H9 (cell line): ENCODE measurements at regions not wholly inside any gene's neighbourhood (a gene's known extent, or its start where the extent isn't known, plus 50 kb on each side); places are given as distances from the start of the nearest gene placed in this dataset.
"Not testable (repeated sequence)": the region's sequence is repeated elsewhere in the genome, so short reads cannot be mapped to it uniquely, and the experiment has no call there.

Experiments
- DNase-seq: peaks from one replicate; pipeline ENCODE4 v3.0.0-alpha.2; 2017
- H2AFZ ChIP-seq: one replicate; pipeline ENCODE4 v1.6.1; 2013; ENCODE audit warnings: mild to moderate bottlenecking, low read length, control low read depth, moderate library complexity
- H2AK5ac ChIP-seq: 2 replicates; pipeline ENCODE4 v1.6.1; 2013; ENCODE audit warnings: low read length, control low read depth, mixed read lengths; ENCODE audit not compliant: insufficient read length
- H2BK120ac ChIP-seq: one replicate; pipeline ENCODE4 v1.6.1; 2013; ENCODE audit warnings: low read depth, mild to moderate bottlenecking, low read length, control low read depth, inconsistent platforms; ENCODE audit not compliant: poor library complexity, severe bottlenecking
- H2BK12ac ChIP-seq: 2 replicates; pipeline ENCODE4 v1.6.1; 2013; ENCODE audit warnings: low read length, control low read depth, mixed read lengths, low read depth; ENCODE audit not compliant: insufficient read length
- H2BK15ac ChIP-seq: 2 replicates; pipeline ENCODE4 v1.6.1; 2013; ENCODE audit warnings: low read depth, low read length, control low read depth
- H2BK20ac ChIP-seq: one replicate; pipeline ENCODE4 v1.6.1; 2013; ENCODE audit warnings: low read depth, mild to moderate bottlenecking, low read length, control low read depth, inconsistent platforms; ENCODE audit not compliant: poor library complexity, severe bottlenecking
- H2BK5ac ChIP-seq: 2 replicates; pipeline ENCODE4 v1.6.1; 2013; ENCODE audit warnings: low read length, control low read depth, mixed read lengths; ENCODE audit not compliant: insufficient read length
- H3K14ac ChIP-seq: 2 replicates; pipeline ENCODE4 v1.6.1; 2013; ENCODE audit warnings: low read length, control low read depth; ENCODE audit not compliant: insufficient read depth
- H3K18ac ChIP-seq: 2 replicates; pipeline ENCODE4 v1.6.1; 2013; ENCODE audit warnings: low read depth, mild to moderate bottlenecking, mixed read lengths, low read length, control low read depth; ENCODE audit not compliant: insufficient read length
- H3K23ac ChIP-seq: 2 replicates; pipeline ENCODE4 v1.6.1; 2013; ENCODE audit warnings: low read length, control low read depth, mixed read lengths, low read depth; ENCODE audit not compliant: insufficient read length
- H3K23me2 ChIP-seq: 2 replicates; pipeline ENCODE4 v1.6.1; 2013; ENCODE audit warnings: low read depth, mild to moderate bottlenecking, mixed read lengths, low read length, control low read depth; ENCODE audit not compliant: insufficient read length, poor library complexity, severe bottlenecking
- H3K27ac ChIP-seq: 2 replicates; pipeline ENCODE4 v1.5.1; 2013; ENCODE audit warnings: low read length, control low read depth, mixed read lengths, low read depth; ENCODE audit not compliant: insufficient read length
- H3K27me3 ChIP-seq: 2 replicates; pipeline ENCODE4 v1.6.1; 2013; ENCODE audit warnings: low read length, control low read depth, inconsistent platforms; ENCODE audit not compliant: insufficient read depth
- H3K4ac ChIP-seq: 2 replicates; pipeline ENCODE4 v1.6.1; 2013; ENCODE audit warnings: low read depth, mild to moderate bottlenecking, control low read depth, inconsistent platforms, low read length, moderate library complexity
- H3K4me1 ChIP-seq: 2 replicates; pipeline ENCODE4 v1.6.1; 2013; ENCODE audit warnings: low read length, control low read depth, inconsistent platforms; ENCODE audit not compliant: insufficient read depth
- H3K4me2 ChIP-seq: 2 replicates; pipeline ENCODE4 v1.6.1; 2013; ENCODE audit warnings: low read length, control low read depth, mixed read lengths; ENCODE audit not compliant: insufficient read length, insufficient read depth
- H3K56ac ChIP-seq: 2 replicates; pipeline ENCODE4 v1.6.1; 2013; ENCODE audit warnings: low read depth, mild to moderate bottlenecking, mixed read lengths, low read length, control low read depth; ENCODE audit not compliant: insufficient read length
- H3K79me1 ChIP-seq: 2 replicates; pipeline ENCODE4 v1.6.1; 2013; ENCODE audit warnings: low read depth, mild to moderate bottlenecking, moderate library complexity, low read length, control low read depth, inconsistent platforms; ENCODE audit not compliant: insufficient read depth, poor library complexity, severe bottlenecking
- H3K79me2 ChIP-seq: 2 replicates; pipeline ENCODE4 v1.6.1; 2013; ENCODE audit warnings: low read length, control low read depth, inconsistent platforms; ENCODE audit not compliant: insufficient read depth
- H3K9ac ChIP-seq: 2 replicates; pipeline ENCODE4 v1.6.1; 2013; ENCODE audit warnings: low read length, control low read depth, mixed read lengths; ENCODE audit not compliant: insufficient read length; ENCODE audit errors: extremely low read depth
- H3K9me3 ChIP-seq: one replicate; pipeline ENCODE4 v1.6.1; 2013; ENCODE audit warnings: low read depth, low read length, inconsistent platforms; ENCODE audit not compliant: control insufficient read depth
- H3T11ph ChIP-seq: one replicate; pipeline ENCODE4 v1.6.1; 2013; ENCODE audit warnings: mild to moderate bottlenecking, low read length, control low read depth, inconsistent platforms
- H4K20me1 ChIP-seq: one replicate; pipeline ENCODE4 v1.6.1; 2013; ENCODE audit not compliant: control insufficient read depth, insufficient read length, insufficient read depth
- H4K5ac ChIP-seq: 2 replicates; pipeline ENCODE4 v1.6.1; 2013; ENCODE audit warnings: low read depth, mild to moderate bottlenecking, mixed read lengths, low read length, control low read depth; ENCODE audit not compliant: insufficient read length
- H4K8ac ChIP-seq: replicated peaks from 2 replicates; pipeline ENCODE4 v1.6.1; 2013; ENCODE audit warnings: low read length, control low read depth, mixed read lengths, low read depth; ENCODE audit not compliant: insufficient read length
- H4K91ac ChIP-seq: 2 replicates; pipeline ENCODE4 v1.6.1; 2013; ENCODE audit warnings: low read depth, mild to moderate bottlenecking, moderate library complexity, mixed read lengths, low read length, control low read depth; ENCODE audit not compliant: insufficient read length
- H3K27ac Mint-ChIP-seq, 3 experiments: 2 replicates in 2 of 3; 3 replicates in 1 of 3; pipeline ENCODE4 v1.8.0; 2020 to 2021; ENCODE audit warnings: mixed read lengths in 3 of 3, mild to moderate bottlenecking in 1 of 3, moderate library complexity in 1 of 3
- H3K27me3 Mint-ChIP-seq: 2 replicates; pipeline ENCODE4 v1.8.0; 2021; ENCODE audit warnings: low read depth, mild to moderate bottlenecking, moderate library complexity, mixed read lengths
- H3K36me3 Mint-ChIP-seq, 3 experiments: 2 replicates in 2 of 3; 3 replicates in 1 of 3; pipeline ENCODE4 v1.8.0; 2020 to 2021; ENCODE audit warnings: low read depth in 3 of 3, mixed read lengths in 3 of 3; ENCODE audit not compliant: insufficient read depth in 1 of 3
- H3K4me1 Mint-ChIP-seq, 2 experiments: 2 replicates each; pipeline ENCODE4 v1.8.0; 2020; ENCODE audit warnings: mixed read lengths in 2 of 2
- H3K4me3 Mint-ChIP-seq, 2 experiments: 2 replicates in 1 of 2; 3 replicates in 1 of 2; pipeline ENCODE4 v1.8.0; 2020 to 2021; ENCODE audit warnings: mild to moderate bottlenecking in 2 of 2, mixed read lengths in 2 of 2, moderate library complexity in 1 of 2
- H3K9me3 Mint-ChIP-seq, 2 experiments: 2 replicates in 1 of 2; 3 replicates in 1 of 2; pipeline ENCODE4 v1.8.0; 2020; ENCODE audit warnings: mild to moderate bottlenecking in 2 of 2, mixed read lengths in 2 of 2, moderate library complexity in 1 of 2
- CTCF ChIP-seq: fragments of 200-600 bp; sonication (generic); conservative IDR thresholded peaks from 3 replicates; pipeline ENCODE4 v1.8.0; 2021; ENCODE audit warnings: antibody characterized with exemption, mild to moderate bottlenecking
- WGBS: extraction: QIAGEN DNeasy Blood & Tissue Kit; methylation state at CpG from one replicate; pipeline ENCODE4 v1.1.7; 2013; ENCODE audit warnings: missing lambda C conversion rate, low lambda C conversion rate, mixed read lengths; ENCODE audit not compliant: insufficient read length; ENCODE audit errors: extremely low coverage; 5-methylcytosine and 5-hydroxymethylcytosine counted together

GRCh38 chr5:1644810-1645571 is 121.2 kb upstream of the LPCAT1 start:
- no peak overlapping the region for H3K27ac Mint-ChIP-seq
- Histone ChIP-seq H3K27ac (no peak overlapping the region), H2BK20ac (no peak overlapping the region), H3K4me1 (peaks cover 2% of the 10 kb centered on the region; the same call in 1 of the 2 replicates), H2AK5ac (no peak overlapping the region), H4K8ac (no peak overlapping the region), H3K4ac (no peak overlapping the region), H2BK12ac (no peak overlapping the region), H2BK120ac (no peak overlapping the region), H4K5ac (no peak overlapping the region), H3K27me3 (peaks cover 10% of the 10 kb centered on the region; the same call in 1 of the 2 replicates), H3K56ac (no peak overlapping the region), H3K79me2 (no peaks in the 10 kb centered on the region), H4K91ac (no peak overlapping the region), H2AFZ (no peak overlapping the region), H3K23me2 (no peaks in the 10 kb centered on the region), H4K20me1 (no peaks in the 10 kb centered on the region), H3K23ac (no peak overlapping the region), H3K79me1 (no peaks in the 10 kb centered on the region), H2BK15ac (no peak overlapping the region), H3K14ac (no peak overlapping the region), H2BK5ac (no peak overlapping the region), H3T11ph (no peak overlapping the region), H3K9ac (no peak overlapping the region), H3K4me2 (peak overlapping the region; percentile 65), H3K18ac (no peak overlapping the region), H3K9me3 (no peaks in the 10 kb centered on the region)
- peaks cover 70% of the 10 kb centered on the region for H3K27me3 Mint-ChIP-seq
- WGBS, result no CpG with 5 or more reads among the region's 52 CpGs
- peak overlapping the region; percentile 53 to 74 for H3K4me3 Mint-ChIP-seq
- H3K4me1 Mint-ChIP-seq, result peaks cover 29 to 34% of the 10 kb centered on the region in 2 experiments
- peak; percentile 90 for DNase-seq
- H3K36me3 Mint-ChIP-seq, result no peaks in the 10 kb centered on the region
- H3K9me3 Mint-ChIP-seq, result no peaks in the 10 kb centered on the region
- peak; percentile 93 for TF ChIP-seq CTCF

DNA sequence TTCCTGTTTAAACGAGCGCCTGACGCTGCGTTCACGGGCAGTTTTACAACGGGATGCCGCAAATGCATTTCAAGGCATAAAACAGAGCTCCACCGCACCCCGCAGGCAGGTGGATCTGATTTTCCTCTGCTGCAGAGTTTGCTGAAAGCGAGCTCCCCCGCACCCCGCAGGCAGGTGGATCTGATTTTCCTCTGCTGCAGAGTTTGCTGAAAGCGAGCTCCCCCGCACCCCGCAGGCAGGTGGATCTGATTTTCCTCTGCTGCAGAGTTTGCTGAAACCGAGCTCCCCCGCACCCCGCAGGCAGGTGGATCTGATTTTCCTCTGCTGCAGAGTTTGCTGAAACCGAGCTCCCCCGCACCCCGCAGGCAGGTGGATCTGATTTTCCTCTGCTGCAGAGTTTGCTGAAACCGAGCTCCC is 120.6 kb upstream of the LPCAT1 start:
- not testable (repeated sequence) for H3K23me2 ChIP-seq, H2BK15ac ChIP-seq, H3K36me3 Mint-ChIP-seq, H3K79me2 ChIP-seq, H4K5ac ChIP-seq, H4K20me1 ChIP-seq, H3K79me1 ChIP-seq, H2AK5ac ChIP-seq, H3K14ac ChIP-seq, H2BK12ac ChIP-seq, H2AFZ ChIP-seq, H2BK120ac ChIP-seq, H3K56ac ChIP-seq, H3K9me3 Mint-ChIP-seq, H3K27ac Mint-ChIP-seq, H3T11ph ChIP-seq, H2BK20ac ChIP-seq, H3K9me3 ChIP-seq, H3K27ac ChIP-seq, H2BK5ac ChIP-seq, H3K18ac ChIP-seq, H4K91ac ChIP-seq, H3K9ac ChIP-seq, DNase-seq, H4K8ac ChIP-seq, H3K23ac ChIP-seq, H3K4me1 ChIP-seq, H3K4ac ChIP-seq
- peak overlapping the region; percentile 16 to 70 for H3K4me3 Mint-ChIP-seq
- peaks cover 32 to 38% of the 10 kb centered on the region in 2 experiments for H3K4me1 Mint-ChIP-seq
- Histone ChIP-seq H3K4me2 (peak overlapping the region; percentile 8), H3K27me3 (peaks cover 10% of the 10 kb centered on the region; the same call in 1 of the 2 replicates)
- peaks cover 67% of the 10 kb centered on the region for H3K27me3 Mint-ChIP-seq
- WGBS, result no CpG with 5 or more reads among the region's 22 CpGs
